ENCODE measurements at regions not wholly inside any gene's neighbourhood (a gene's known extent, or its start where the extent isn't known, plus 50 kb on each side); places are given as distances from the start of the nearest gene placed in this dataset.

DNA sequence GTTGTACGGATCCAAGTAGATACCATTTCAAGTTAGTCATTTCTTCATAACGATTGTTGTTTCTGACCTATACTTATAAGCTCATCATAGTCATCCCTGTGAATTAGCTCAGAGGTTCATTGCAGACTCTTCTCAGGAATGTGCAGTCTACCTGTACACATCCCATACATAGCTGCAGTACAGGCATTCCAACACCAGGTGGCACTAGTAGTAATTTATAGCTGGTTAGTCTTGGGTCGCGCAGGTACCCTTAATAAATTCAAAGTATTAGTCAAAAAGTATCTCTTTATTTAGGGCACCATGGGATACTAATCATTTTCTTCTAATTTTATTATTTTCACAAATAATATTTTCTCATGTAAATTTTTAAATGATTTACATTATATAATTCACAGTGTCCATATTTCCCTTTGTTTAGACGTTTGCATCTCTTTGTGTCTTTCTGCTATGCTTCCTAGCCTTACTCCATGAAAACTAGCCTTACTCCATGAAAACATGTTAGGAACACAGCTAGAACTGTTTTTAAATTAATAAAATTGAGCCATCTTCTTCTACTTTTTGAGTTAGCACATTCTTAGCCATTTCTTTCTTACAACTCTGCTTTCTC, 128.6 kb upstream of the FAM83B start:
- peak; percentile 6 to 24 for DNase-seq (ENCODE audit: low read depth in 2 of 2)

GRCh38 chr6:54718541-54719023, 128.0 kb upstream of the FAM83B start:
- no peak for DNase-seq (ENCODE audit: low read depth in 2 of 2)

- no peak for DNase-seq (ENCODE audit: low read depth in 2 of 2)
Measured at GRCh38 chr6:54719131-54719530, 127.4 kb upstream of the FAM83B start.

- no peak for DNase-seq (ENCODE audit: low read depth in 2 of 2)
Measured at GRCh38 chr6:54719633-54720032, 126.9 kb upstream of the FAM83B start.

GRCh38 chr6:54722328-54722727, 124.2 kb upstream of the FAM83B start:
- DNase-seq (ENCODE audit: low read depth in 2 of 2), result no peak

DNA sequence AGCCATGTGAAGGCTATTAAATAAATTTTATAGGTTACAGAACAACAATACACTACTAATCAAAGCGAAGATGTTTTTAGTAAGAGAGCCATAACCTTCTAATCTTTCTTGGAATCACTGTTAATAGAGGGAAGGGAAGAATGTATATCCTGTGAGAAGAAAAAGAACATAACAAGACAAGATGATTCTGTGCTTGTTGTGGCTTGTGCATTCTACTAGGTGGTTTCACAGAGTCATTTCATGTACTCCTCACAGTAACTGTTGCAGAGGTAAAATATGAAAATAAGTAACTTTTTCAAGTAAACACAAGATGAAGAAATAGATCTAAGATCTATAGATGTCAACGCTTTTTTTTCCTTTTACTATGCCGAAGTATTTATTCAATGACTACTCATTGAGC, 116.9 kb upstream of the FAM83B start:
- no peak for DNase-seq (ENCODE audit: low read depth in 2 of 2)

GRCh38 chr6:54730767-54731630, 115.6 kb upstream of the FAM83B start:
- no peak for DNase-seq (ENCODE audit: low read depth in 2 of 2)

- no peak for DNase-seq (ENCODE audit: low read depth in 2 of 2)
Measured at GRCh38 chr6:54737247-54737646, 109.3 kb upstream of the FAM83B start.

DNA sequence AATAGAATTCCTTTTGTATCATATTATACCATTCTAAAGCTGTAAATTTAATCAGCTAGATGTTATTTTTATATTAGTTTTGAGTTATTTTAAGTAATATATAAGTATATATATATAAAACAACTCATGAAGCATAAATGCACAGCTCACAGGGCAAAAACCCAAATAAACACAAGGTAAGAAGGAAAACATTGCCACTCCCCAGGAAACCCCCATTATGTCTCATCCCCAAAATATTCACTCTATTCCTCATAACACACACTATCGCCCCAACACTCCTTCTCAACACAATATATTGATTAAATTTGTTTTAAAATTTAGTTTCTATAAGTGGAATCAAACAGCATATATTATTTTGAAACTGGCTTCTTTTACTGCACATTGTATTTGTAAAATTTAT, 98.6 kb upstream of the FAM83B start:
- no peak for DNase-seq (ENCODE audit: low read depth in 2 of 2)

- DNase-seq (ENCODE audit: low read depth in 2 of 2), result no peak
Measured at GRCh38 chr6:54754406-54754805, 92.2 kb upstream of the FAM83B start.

GRCh38 chr6:54758340-54758739, 88.2 kb upstream of the FAM83B start:
- no peak for DNase-seq (ENCODE audit: low read depth in 2 of 2)

GRCh38 chr6:54768494-54768893, 78.1 kb upstream of the FAM83B start:
- DNase-seq (ENCODE audit: low read depth in 2 of 2), result no peak

- no peak for DNase-seq (ENCODE audit: low read depth in 2 of 2)
Measured at GRCh38 chr6:54770328-54770727, 76.2 kb upstream of the FAM83B start.

DNA sequence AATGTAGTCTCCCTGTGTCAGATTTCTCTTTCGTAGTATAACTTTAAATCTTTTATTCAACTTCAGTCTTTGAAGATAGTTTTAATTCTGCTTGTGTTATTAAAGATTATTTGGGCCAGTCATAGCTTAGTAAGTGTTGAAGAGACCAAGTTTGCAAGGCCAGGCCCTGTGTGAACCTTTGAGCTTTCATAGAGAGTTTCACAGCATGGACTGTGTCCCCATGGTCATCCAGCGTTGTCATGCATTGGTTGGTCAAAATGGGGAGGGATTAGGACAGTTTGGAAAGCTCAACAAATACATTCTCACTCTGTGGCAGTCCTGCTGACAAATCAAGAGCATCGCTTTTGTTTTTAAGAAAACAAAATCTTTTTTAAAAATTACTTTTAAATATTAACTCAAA, 74.6 kb upstream of the FAM83B start:
- no peak for DNase-seq (ENCODE audit: low read depth in 2 of 2)

GRCh38 chr6:54772610-54773009, 74.0 kb upstream of the FAM83B start:
- no peak for DNase-seq (ENCODE audit: low read depth in 2 of 2)

GRCh38 chr6:54775576-54775975, 71.0 kb upstream of the FAM83B start:
- no peak for DNase-seq (ENCODE audit: low read depth in 2 of 2)

DNA sequence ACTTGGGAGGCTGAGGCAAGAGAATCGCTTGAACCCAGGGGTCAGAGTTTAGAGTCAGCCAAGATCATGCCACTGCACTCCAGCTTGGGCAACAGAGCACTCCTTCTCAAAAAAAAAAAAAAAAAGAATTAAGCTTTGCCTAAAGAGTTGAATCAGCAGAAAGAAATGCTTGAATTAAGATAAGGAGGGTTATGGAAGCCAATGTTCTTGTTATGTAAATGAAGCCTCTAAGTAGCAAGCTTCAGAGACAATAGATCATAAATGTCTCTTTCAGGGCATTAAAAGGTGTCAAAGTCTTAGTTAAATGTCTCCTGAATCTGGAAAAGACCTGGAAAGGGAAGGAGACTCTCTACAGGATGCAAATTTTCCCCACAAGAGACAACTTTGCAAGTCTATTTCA, 69.7 kb upstream of the FAM83B start:
- DNase-seq (ENCODE audit: low read depth in 2 of 2), result no peak

DNA sequence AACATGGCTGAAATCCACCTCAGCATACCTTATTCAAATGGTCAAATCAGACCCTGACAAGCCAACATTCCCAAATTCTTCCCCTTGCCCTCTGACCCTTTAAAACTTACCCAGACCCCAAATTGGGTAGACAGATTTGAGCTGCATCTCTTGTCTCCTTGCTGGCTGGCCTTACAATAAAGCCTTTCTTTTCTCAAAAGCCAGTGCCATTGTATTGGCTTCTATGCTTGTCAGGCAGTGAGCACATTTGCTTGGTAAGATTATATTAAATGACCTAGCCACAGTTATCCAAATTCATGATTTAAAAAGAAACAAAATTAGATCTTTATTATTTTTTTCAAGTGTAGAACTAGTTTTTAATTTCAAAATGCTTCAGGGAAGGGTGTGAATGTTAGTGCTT, 67.8 kb upstream of the FAM83B start:
- DNase-seq (ENCODE audit: low read depth in 2 of 2), result no peak

DNA sequence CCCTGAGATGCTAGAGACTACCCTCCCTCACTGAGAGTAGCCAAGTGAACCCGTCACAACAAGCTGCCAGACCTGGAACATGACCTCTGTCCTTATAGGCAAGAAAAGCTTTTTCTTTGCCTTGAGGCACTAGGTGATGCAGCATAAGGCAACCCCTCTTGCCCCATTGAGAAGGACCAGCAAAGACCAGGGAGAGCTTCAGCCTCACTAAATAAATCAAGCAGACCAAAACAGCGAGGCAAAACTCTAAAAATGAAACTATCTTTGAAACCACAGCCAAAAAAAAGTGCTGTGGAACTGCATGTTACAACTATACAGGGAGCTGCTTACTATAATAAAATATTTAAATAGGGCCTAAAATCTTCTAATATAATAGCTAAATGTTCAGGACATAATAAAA, 62.6 kb upstream of the FAM83B start:
- no peak for DNase-seq (ENCODE audit: low read depth in 2 of 2)

DNA sequence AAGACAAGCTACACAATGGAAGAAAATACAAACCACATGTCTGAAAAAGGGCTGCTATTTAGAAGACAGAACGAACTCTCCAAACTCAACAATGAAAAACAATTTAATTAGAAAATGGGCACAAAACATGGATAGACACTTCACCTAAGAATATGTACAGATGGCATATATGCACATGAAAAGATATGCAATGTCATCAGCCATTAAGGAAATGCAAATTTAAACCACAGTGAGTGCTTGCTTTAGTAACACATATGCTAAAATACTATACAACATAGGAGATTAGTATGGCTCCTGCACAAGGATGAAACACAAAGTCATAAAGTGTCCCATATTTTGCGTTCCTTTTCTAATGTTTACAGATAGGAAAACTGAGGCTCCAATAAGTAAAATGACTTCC, 60.4 kb upstream of the FAM83B start:
- no peak for DNase-seq (ENCODE audit: low read depth in 2 of 2)

DNA sequence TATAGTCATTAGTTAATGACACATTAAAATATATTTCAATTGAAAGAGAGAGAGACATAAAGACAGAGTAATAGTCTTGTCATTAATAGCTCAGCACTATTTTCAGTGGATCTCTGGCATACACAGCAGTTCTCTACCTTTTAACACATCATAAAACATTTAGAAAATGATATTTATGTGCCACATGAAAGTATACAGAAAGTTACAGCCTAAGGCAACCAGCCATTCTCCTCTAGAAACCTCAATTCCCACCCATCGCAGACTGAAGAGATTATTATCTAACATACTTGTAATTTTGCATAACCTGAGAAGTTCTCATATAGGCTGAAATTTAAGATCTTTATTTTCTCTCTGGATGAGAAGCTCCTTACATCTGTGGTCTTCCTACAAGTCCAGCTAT, 58.7 kb upstream of the FAM83B start:
- DNase-seq (ENCODE audit: low read depth in 2 of 2), result no peak

Data from stimulated activated CD8-positive, alpha-beta memory T cell treated with anti-CD3 and anti-CD28 coated beads, Interleukin-7, amount 100 ng/mL, for 4 hours (primary cell).